Sigmoid colon (tissue), 6 donors: ENCODE measurements at regions not wholly inside any gene's neighbourhood (a gene's known extent, or its start where the extent isn't known, plus 50 kb on each side); places are given as distances from the start of the nearest gene placed in this dataset.
A peak's percentile ranks its signal among the peaks of the same experiment; 100 is the strongest.
"Not testable (repeated sequence)": the region's sequence is repeated elsewhere in the genome, so short reads cannot be mapped to it uniquely, and the experiment has no call there.

Source experiments
- DNase-seq: peaks from one replicate; pipeline ENCODE4 v3.0.0-alpha.2; 2019
- H3K27ac ChIP-seq, 4 donors: fragments of 200-600 bp; sonication (generic); one replicate each; pipeline ENCODE4 v1.5.1; 2016 to 2019; ENCODE audit warnings: mild to moderate bottlenecking in 1 of 4
- H3K27me3 ChIP-seq, 3 donors: fragments of 200-600 bp; sonication (generic); one replicate each; pipeline ENCODE4 v1.5.1; 2019; ENCODE audit warnings: mild to moderate bottlenecking in 1 of 3
- H3K36me3 ChIP-seq, 4 donors: fragments of 200-600 bp; sonication (generic); one replicate each; pipeline ENCODE4 v1.5.1; 2016 to 2019
- H3K4me1 ChIP-seq, 4 donors: fragments of 200-600 bp; sonication (generic); one replicate each; pipeline ENCODE4 v1.5.1; 2017 to 2019
- H3K4me3 ChIP-seq, 4 donors: fragments of 200-600 bp; sonication (generic); one replicate each; pipeline ENCODE4 v1.5.1; 2017 to 2019; ENCODE audit warnings: mild to moderate bottlenecking in 2 of 4, moderate library complexity in 1 of 4
- H3K9me3 ChIP-seq, 4 donors: fragments of 200-600 bp in 3 of 4; sonication (generic) in 3 of 4; one replicate each; pipeline versions ENCODE4 v1.5.1 to v1.6.1; 2013 to 2019
- EP300 ChIP-seq, 4 donors: sonication (generic); formaldehyde crosslinking; IDR thresholded peaks; one replicate each; pipeline ENCODE4 v1.6.1; 2017; ENCODE audit warnings: antibody characterized with exemption in 4 of 4
- POLR2A ChIP-seq, 2 donors: fragments of 450-650 bp; IDR thresholded peaks; one replicate each; pipeline ENCODE4 v1.6.1; 2016; ENCODE audit warnings: antibody characterized with exemption in 2 of 2, mild to moderate bottlenecking in 2 of 2, moderate library complexity in 2 of 2
- POLR2AphosphoS5 ChIP-seq, 4 donors: sonication (generic); formaldehyde crosslinking; IDR thresholded peaks; one replicate each; pipeline ENCODE4 v1.6.1; 2017; ENCODE audit warnings: antibody characterized with exemption in 4 of 4
- WGBS, 2 donors: extraction: QIAGEN DNeasy Blood & Tissue Kit; methylation state at CpG; one replicate each; pipeline ENCODE4 v1.1.7; 2013; 5-methylcytosine and 5-hydroxymethylcytosine counted together
- intact Hi-C: fragments of 100-400 bp; cut with DNase I; formaldehyde crosslinking; loops from one replicate; pipeline ENCODE4 v1.15.1; 2023
- TF ChIP-seq, protein P1 (sequence below), 4 experiments: fragments of 450-650 bp in 3 of 4; fragments of 200-600 bp in 1 of 4; IDR thresholded peaks; one replicate each; pipeline ENCODE4 v1.5.1; 2016 to 2019; ENCODE audit warnings: antibody characterized with exemption in 4 of 4, mild to moderate bottlenecking in 3 of 4, moderate library complexity in 2 of 4
- donor health status: healthy with polysubstance abuse.
- donor health status: healthy.

DNA sequence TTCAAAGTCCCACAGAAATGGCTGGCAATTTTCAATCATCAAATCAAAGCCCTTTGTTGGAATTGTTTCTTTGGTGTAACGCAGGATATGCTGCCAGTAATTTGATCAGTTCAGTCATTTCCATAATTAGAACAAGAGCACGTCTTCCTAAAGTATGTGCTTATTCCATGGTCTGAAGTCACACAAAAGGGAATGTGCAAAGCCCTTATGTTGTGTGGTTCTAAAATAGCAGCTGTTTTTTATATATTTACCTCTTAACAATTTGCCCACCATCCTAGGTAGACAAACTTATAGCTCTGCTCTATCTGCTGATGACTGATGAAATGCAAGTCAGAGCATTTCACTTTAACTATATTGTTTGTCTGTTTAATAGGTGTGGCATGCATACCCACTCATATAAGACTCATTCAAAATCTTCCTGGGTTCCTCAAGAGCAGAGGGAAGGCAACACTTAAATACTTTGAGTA, 176.1 kb upstream of the SLC38A2 start:
- Histone ChIP-seq H3K9me3 (no peaks in the 10 kb centered on the region), H3K27ac (peak overlapping the region in 1 of 4 donors; percentile 9), H3K4me3 (no peak overlapping the region), H3K27me3 (no peaks in the 10 kb centered on the region), H3K4me1 (peaks cover 0 to 6% (median 0%) of the 10 kb centered on the region in 4 donors), H3K36me3 (no peaks in the 10 kb centered on the region)
- TF ChIP-seq, protein P1, sequence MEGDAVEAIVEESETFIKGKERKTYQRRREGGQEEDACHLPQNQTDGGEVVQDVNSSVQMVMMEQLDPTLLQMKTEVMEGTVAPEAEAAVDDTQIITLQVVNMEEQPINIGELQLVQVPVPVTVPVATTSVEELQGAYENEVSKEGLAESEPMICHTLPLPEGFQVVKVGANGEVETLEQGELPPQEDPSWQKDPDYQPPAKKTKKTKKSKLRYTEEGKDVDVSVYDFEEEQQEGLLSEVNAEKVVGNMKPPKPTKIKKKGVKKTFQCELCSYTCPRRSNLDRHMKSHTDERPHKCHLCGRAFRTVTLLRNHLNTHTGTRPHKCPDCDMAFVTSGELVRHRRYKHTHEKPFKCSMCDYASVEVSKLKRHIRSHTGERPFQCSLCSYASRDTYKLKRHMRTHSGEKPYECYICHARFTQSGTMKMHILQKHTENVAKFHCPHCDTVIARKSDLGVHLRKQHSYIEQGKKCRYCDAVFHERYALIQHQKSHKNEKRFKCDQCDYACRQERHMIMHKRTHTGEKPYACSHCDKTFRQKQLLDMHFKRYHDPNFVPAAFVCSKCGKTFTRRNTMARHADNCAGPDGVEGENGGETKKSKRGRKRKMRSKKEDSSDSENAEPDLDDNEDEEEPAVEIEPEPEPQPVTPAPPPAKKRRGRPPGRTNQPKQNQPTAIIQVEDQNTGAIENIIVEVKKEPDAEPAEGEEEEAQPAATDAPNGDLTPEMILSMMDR (IDR thresholded peaks at IDR 0.05), result no peak
- no peak for TF ChIP-seq EP300 (IDR thresholded peaks at IDR 0.05)
- TF ChIP-seq POLR2AphosphoS5 (IDR thresholded peaks at IDR 0.05), result no peak
- TF ChIP-seq POLR2A (IDR thresholded peaks at IDR 0.05), result no peak
- WGBS, 2 donors, result 86 to 89% methylated on average over 2 of the region's 2 CpGs
- intact Hi-C loops, result no loop called here
- no peak for DNase-seq

DNA sequence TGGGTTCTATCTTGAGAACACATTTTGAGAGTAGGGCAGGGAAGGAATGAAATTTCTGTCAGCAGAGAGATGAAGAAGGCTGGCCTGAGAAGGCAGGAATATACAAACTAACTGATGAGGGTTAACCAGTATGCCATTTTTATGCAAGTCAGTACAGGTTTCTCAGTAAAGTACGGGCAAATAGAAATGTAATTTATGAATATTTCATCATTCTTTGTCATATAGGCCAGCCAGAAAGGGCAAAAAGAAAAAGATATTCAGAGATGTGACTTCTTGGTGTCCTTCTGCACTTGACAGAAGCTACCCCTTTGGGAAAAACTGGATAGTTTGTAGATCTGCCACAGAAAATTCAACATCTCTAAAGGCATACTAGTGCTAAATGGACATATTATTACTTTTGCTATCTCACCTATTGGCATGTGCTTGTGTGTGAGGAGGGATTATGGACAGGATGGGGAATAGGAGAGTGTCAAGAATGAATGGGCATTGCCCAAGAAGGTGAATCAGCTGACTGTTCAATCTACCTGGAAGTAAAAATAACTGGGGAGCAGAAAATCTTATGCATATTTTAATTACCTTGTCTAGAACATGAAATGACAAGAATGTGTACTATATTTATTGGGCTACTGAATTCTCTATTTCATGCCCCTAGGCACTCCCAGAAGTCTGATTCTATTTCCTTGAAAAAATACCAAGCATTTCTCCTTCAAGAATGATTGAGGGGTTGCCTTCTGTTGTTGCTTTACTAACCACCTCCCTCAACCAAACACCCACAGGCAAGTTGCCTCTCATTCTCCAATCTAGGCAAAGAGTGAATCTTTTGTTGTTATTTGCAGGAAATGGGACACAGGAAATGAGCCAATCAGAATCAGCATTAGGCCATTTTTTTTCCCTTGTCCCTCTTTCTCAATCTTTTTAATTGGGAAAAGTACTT, 175.1 kb upstream of the SLC38A2 start:
- Histone ChIP-seq H3K4me1 (no peaks in the 10 kb centered on the region), H3K36me3 (no peaks in the 10 kb centered on the region), H3K27ac (no peak overlapping the region), H3K9me3 (no peaks in the 10 kb centered on the region), H3K4me3 (no peak overlapping the region), H3K27me3 (no peaks in the 10 kb centered on the region)
- 88 to 99% methylated on average over 1 of the region's 1 CpG for WGBS, 2 donors
- intact Hi-C loops, result no loop called here
- TF ChIP-seq EP300 (IDR thresholded peaks at IDR 0.05), result no peak
- TF ChIP-seq, protein P1 (IDR thresholded peaks at IDR 0.05), result no peak
- no peak for TF ChIP-seq POLR2AphosphoS5 (IDR thresholded peaks at IDR 0.05)
- no peak for TF ChIP-seq POLR2A (IDR thresholded peaks at IDR 0.05)
- no peak for DNase-seq

DNA sequence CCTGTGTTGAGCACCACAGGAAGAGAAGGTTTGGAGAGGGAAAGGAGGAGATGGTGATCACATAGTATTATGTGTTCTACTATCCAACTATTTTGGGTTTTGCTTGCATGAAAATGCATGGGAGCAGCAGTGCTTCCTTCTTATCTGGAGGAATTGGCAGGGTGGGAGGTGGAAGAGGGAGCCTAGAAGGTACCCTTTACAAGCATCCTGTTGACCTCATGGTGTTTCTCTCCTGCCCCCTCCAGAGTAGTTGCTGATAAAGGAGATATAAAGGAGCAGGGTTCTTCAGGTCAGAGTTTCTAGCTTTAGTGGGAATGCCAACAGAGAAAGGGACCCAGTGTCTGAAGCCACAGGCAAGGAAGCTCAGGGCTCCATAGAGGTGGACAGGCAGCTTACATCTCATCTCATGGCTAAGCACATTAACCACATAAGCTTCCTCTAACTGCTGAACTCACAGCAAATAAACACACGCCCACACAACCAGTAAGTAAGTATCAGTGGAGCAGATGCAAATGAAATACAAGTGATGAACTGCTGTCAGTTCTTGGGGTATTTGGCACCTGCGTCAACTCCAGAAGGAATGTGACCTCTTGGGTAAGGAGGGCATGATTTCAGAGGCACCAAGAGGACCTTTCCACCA, 174.2 kb upstream of the SLC38A2 start:
- Histone ChIP-seq H3K27ac (no peak overlapping the region), H3K36me3 (no peaks in the 10 kb centered on the region), H3K4me1 (no peaks in the 10 kb centered on the region), H3K4me3 (no peak overlapping the region), H3K9me3 (no peaks in the 10 kb centered on the region), H3K27me3 (no peaks in the 10 kb centered on the region)
- no peak for DNase-seq
- intact Hi-C loops, result no loop called here
- 44 to 59% methylated on average over 2 of the region's 2 CpGs for WGBS, 2 donors
- TF ChIP-seq POLR2AphosphoS5 (IDR thresholded peaks at IDR 0.05), result no peak
- TF ChIP-seq POLR2A (IDR thresholded peaks at IDR 0.05), result no peak
- TF ChIP-seq EP300 (IDR thresholded peaks at IDR 0.05), result no peak
- TF ChIP-seq, protein P1 (IDR thresholded peaks at IDR 0.05), result no peak

DNA sequence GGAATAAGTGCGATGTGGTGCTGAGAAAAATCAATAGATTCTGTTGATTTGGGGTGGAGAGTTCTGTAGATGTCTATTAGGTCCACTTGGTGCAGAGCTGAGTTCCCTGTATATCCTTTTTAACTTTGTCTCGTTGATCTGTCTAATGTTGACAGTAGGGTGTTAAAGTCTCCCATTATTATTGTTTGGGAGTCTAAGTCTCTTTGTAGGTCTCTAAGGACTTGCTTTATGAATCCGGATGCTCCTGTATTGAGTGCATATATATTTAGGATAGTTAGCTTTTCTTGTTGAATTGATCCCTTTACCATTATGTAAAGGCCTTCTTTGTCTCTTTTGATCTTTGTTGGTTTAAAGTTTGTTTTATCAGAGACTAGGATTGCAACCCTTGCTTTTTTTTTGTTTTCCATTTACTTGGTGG, 170.8 kb upstream of the SLC38A2 start:
- H3K4me3 ChIP-seq, H3K27me3 ChIP-seq, intact Hi-C loops, H3K9me3 ChIP-seq, H3K36me3 ChIP-seq, H3K27ac ChIP-seq, H3K4me1 ChIP-seq, DNase-seq: not testable (repeated sequence)
- 89 to 94% methylated on average over 3 of the region's 3 CpGs for WGBS, 2 donors

DNA sequence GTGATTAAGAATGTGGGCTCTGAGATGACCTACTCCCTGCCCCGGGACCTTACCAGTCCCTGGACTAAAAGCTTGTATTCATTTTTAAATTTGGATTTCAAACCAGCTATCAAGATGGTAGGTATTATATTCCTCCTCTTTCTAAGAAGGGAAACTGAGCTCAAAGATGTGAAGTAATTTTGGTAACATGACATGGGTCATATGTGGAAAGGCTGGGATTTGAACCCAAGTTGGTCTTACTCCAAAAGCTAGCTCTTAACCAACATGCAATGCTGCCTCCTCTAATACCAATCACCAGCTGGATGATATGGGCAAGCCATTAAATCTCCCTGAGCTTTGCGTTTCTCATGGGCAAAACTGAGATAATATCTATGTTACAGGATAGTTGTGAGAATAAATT, 166.4 kb upstream of the SLC38A2 start:
- no peak overlapping the region for H3K27ac ChIP-seq
- WGBS, 2 donors, result 91 to 94% methylated on average over 2 of the region's 2 CpGs
- H3K36me3 ChIP-seq, result no peaks in the 10 kb centered on the region
- no peak overlapping the region for H3K4me3 ChIP-seq
- H3K27me3 ChIP-seq, result no peaks in the 10 kb centered on the region
- TF ChIP-seq POLR2AphosphoS5 (IDR thresholded peaks at IDR 0.05) (no peak), EP300 (IDR thresholded peaks at IDR 0.05) (no peak), POLR2A (IDR thresholded peaks at IDR 0.05) (no peak)
- TF ChIP-seq, protein P1 (IDR thresholded peaks at IDR 0.05), result no peak
- DNase-seq, result no peak
- H3K4me1 ChIP-seq, result peaks cover 0 to 6% (median 5%) of the 10 kb centered on the region in 4 donors
- intact Hi-C loops, result no loop called here
- H3K9me3 ChIP-seq, result no peaks in the 10 kb centered on the region
